ENCODE measurements at regions not wholly inside any gene's neighbourhood (a gene's known extent, or its start where the extent isn't known, plus 50 kb on each side); places are given as distances from the start of the nearest gene placed in this dataset.

GRCh38 chr15:29913528-29914135, 91.4 kb upstream of the TJP1 start:
- DNase-seq = no peak
- Mint-ChIP-seq H3K4me1 (no peaks in the 10 kb centered on the region), H3K36me3 (peaks cover 4% of the 10 kb centered on the region), H3K4me3 (no peak overlapping the region), H3K9me3 (peaks cover 11% of the 10 kb centered on the region), H3K27me3 (peaks cover 55% of the 10 kb centered on the region), H3K27ac (no peak overlapping the region)

DNA sequence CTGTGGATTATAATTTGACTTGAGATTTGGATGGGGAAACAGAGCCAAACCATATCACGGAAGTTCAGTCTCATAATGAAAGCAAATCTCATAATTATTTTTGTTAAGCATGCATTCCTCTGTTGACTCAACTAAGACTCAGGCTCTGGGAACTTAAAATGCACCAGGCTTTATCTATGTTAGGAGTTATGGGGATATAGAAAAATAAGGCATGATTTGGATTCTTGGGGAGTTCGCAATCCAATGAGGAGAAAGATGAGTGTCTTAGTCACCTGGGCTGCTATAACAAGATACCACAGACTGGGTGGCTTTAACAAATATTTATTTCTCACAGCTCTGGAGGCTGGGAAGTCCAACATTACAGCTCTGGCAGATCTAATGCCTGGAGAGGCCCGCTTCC, 89.4 kb upstream of the TJP1 start:
- Mint-ChIP-seq H3K27me3 (peaks cover 56% of the 10 kb centered on the region), H3K4me3 (no peak overlapping the region), H3K9me3 (peaks cover 11% of the 10 kb centered on the region), H3K36me3 (peaks cover 4% of the 10 kb centered on the region), H3K4me1 (no peaks in the 10 kb centered on the region), H3K27ac (no peak overlapping the region)
- DNase-seq = no peak

GRCh38 chr15:29910068-29910467, 87.8 kb upstream of the TJP1 start:
- Mint-ChIP-seq H3K27ac (no peak overlapping the region), H3K36me3 (peaks cover 4% of the 10 kb centered on the region), H3K4me3 (no peak overlapping the region), H3K4me1 (no peaks in the 10 kb centered on the region), H3K9me3 (peaks cover 11% of the 10 kb centered on the region), H3K27me3 (peaks cover 61% of the 10 kb centered on the region)
- no peak for DNase-seq

- Mint-ChIP-seq H3K36me3 (no peaks in the 10 kb centered on the region), H3K27me3 (peaks cover 37% of the 10 kb centered on the region), H3K27ac (no peak overlapping the region)
Measured at GRCh38 chr15:29904757-29905417, 82.6 kb upstream of the TJP1 start.

DNA sequence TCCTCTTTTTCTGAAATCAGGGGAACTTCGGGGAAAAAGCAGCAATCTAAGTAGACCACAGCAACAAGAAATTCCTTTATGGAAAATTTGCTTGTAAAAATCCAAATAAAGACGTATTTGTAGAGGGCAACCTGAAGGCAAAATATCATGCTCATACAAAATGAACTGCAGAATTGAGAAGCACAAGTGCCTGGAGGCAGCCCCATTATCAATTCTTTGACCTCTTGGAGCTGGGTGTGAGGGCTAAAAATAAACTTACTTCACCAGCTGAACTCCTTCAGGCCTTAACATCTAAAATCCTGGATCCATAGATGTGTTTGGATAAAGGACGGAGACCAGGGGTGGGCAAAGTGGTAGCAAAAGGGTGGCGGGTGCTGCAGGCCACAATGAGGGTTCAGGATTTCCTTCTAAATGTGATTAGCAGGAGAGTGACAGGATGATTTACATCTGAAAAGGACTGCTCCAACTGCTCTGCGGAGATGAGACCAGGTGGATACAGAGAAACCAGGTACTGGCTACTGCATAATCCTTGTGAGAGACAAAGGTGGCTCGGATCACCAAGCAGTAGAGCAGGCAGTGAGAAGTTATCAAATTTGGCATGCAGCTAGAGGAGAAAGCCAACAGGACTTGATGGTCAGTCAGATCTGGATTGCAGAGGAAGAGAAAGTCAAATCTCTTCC, 81.7 kb upstream of the TJP1 start:
- no peak for DNase-seq
- peaks cover 33% of the 10 kb centered on the region for H3K27me3 Mint-ChIP-seq
- no peak overlapping the region for H3K27ac Mint-ChIP-seq
- H3K36me3 Mint-ChIP-seq = no peaks in the 10 kb centered on the region
- no peak overlapping the region for H3K4me3 Mint-ChIP-seq
- H3K4me1 Mint-ChIP-seq = no peaks in the 10 kb centered on the region
- no peaks in the 10 kb centered on the region for H3K9me3 Mint-ChIP-seq

More at GRCh38 chr15:29904757-29905417, 82.6 kb upstream of the TJP1 start:
- H3K9me3 Mint-ChIP-seq = no peaks in the 10 kb centered on the region
- no peaks in the 10 kb centered on the region for H3K4me1 Mint-ChIP-seq
- DNase-seq = no peak
- no peak overlapping the region for H3K4me3 Mint-ChIP-seq

- H3K36me3 Mint-ChIP-seq = no peaks in the 10 kb centered on the region
- no peak for DNase-seq
- no peaks in the 10 kb centered on the region for H3K4me1 Mint-ChIP-seq
- peaks cover 29% of the 10 kb centered on the region for H3K27me3 Mint-ChIP-seq
- peaks cover 2% of the 10 kb centered on the region for H3K9me3 Mint-ChIP-seq
- H3K4me3 Mint-ChIP-seq = no peak overlapping the region
- H3K27ac Mint-ChIP-seq = no peak overlapping the region
Measured at GRCh38 chr15:29903028-29903427, 80.8 kb upstream of the TJP1 start.

- DNase-seq = no peak
- Mint-ChIP-seq H3K9me3 (peaks cover 10% of the 10 kb centered on the region), H3K27ac (no peak overlapping the region), H3K4me3 (no peak overlapping the region), H3K27me3 (peaks cover 20% of the 10 kb centered on the region), H3K4me1 (no peaks in the 10 kb centered on the region), H3K36me3 (no peaks in the 10 kb centered on the region)
Measured at GRCh38 chr15:29900237-29901189, 78.2 kb upstream of the TJP1 start.

DNA sequence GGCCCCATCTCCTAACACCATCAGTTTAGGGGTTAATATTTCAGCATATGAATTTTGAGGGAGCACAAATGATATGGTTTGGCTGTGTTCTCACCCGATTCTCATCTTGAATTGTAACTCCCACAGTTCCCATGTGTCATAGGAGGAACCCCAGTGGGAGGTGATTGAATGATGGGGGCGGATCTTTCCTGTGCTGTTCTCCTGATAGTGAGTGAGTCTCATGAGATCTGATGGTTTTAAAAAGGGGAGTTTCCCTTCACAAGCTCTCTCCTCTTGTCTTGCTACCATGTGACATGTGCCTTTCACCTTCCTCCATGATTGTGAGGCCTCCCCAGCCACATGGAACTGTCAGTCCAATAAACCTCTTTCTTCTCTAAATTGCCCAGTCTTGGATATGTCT, 73.8 kb upstream of the TJP1 start:
- Mint-ChIP-seq H3K9me3 (peaks cover 10% of the 10 kb centered on the region), H3K4me1 (no peaks in the 10 kb centered on the region), H3K36me3 (no peaks in the 10 kb centered on the region), H3K4me3 (no peak overlapping the region), H3K27ac (no peak overlapping the region), H3K27me3 (peaks cover 28% of the 10 kb centered on the region)
- no peak for DNase-seq

GRCh38 chr15:29891096-29891457, 68.8 kb upstream of the TJP1 start:
- H3K4me3 Mint-ChIP-seq = no peak overlapping the region
- H3K27me3 Mint-ChIP-seq = peaks cover 35% of the 10 kb centered on the region
- DNase-seq = no peak
- H3K36me3 Mint-ChIP-seq = no peaks in the 10 kb centered on the region
- peaks cover 1% of the 10 kb centered on the region for H3K9me3 Mint-ChIP-seq
- H3K4me1 Mint-ChIP-seq = no peaks in the 10 kb centered on the region
- H3K27ac Mint-ChIP-seq = no peak overlapping the region

DNA sequence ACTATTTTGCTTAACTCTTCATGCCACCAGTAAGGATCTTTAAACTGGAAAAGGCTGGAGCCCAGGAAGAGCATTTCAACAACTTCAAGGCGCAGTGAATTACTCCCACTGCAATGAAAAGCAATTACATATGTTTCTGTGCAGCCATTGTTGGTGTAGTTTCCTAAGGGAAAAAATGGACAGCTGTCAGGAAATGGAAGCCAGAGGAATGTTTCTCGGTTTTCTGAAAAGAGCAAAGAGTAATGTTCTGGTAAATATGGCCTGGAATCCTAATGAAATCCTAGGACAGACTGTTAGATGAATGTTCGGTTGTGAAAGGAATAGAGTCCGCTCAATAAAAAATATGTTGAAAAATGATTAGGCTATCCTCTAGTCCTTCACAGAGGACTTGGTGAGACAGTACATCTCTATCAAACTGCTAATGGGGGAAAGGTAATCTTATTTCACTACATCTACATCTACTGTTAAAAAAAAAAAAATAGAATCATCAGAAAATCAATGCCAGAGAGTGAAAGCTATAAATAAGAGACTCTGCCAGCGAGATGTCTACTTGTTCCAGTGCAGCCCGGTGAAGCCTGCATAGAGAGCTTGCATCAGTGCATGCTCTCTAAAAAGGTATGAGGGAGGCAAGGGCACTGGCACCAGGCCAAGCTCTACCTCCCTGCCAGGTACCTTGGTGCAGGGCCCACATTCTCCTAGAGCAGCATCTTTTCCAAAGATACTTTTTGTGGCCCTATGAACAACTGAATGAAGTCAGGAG, 68.2 kb upstream of the TJP1 start:
- Mint-ChIP-seq H3K9me3 (no peaks in the 10 kb centered on the region), H3K27me3 (peaks cover 39% of the 10 kb centered on the region), H3K27ac (no peak overlapping the region), H3K4me1 (no peaks in the 10 kb centered on the region), H3K4me3 (no peak overlapping the region), H3K36me3 (no peaks in the 10 kb centered on the region)
- no peak for DNase-seq

DNA sequence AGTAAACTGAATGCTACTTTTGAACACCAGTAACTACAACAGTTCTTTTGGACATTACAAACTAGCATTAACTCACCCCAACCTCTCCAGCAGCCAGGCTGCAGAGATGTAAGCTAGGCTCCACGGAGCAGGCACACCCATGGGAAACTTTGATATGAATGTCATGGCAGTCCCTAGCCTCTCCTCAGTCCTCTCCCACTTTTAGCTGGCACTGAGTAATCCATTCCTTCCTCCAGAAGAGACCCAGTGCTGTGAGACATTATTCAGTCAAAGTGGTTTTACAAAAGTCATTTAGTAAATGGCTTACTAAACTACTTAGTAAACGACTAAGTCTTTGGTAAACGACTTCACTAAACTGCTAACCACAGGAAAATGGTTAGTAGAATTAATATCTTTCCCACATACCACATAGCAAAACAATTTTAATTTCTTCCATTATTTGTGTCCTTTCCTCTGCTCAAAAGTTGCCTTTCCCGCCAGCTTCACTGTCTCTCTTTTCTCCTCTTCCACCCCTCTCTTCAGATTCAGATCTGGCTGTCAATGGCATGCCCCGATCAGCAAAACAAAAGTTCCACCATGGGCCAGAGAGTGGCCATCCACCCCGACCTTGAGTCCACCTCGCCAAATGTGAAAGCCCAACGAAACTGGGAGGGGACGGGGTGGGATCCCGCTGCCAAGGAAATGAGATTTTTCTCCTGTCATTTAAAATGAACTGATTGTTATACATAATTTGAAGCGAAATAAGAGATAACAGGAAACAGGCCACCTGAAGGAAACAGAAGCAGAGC, 67.5 kb upstream of the TJP1 start:
- H3K9me3 Mint-ChIP-seq = no peaks in the 10 kb centered on the region
- no peak overlapping the region for H3K4me3 Mint-ChIP-seq
- H3K27ac Mint-ChIP-seq = no peak overlapping the region
- no peak for DNase-seq
- peaks cover 42% of the 10 kb centered on the region for H3K27me3 Mint-ChIP-seq
- no peaks in the 10 kb centered on the region for H3K36me3 Mint-ChIP-seq
- no peaks in the 10 kb centered on the region for H3K4me1 Mint-ChIP-seq

DNA sequence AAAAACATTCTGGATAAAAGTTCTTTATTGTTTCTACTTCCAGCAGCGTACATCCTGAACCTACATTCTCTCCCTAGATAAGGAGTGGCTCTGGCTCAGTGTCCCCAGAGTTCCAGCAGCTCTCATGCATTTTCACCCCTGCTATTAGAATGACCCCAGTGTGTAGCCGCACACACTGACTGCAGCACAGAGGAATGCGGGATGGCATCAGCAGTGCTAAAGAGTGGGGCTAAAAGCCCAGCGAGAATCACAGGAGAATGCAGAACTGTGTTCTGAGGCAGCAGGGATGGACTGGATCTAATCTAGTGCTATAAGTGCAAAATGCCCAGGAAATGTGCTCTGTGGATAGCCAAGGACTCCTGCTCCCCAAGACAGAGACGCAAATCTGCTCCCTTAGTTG, 66.4 kb upstream of the TJP1 start:
- Mint-ChIP-seq H3K27me3 (peaks cover 49% of the 10 kb centered on the region), H3K4me1 (no peaks in the 10 kb centered on the region)

DNA sequence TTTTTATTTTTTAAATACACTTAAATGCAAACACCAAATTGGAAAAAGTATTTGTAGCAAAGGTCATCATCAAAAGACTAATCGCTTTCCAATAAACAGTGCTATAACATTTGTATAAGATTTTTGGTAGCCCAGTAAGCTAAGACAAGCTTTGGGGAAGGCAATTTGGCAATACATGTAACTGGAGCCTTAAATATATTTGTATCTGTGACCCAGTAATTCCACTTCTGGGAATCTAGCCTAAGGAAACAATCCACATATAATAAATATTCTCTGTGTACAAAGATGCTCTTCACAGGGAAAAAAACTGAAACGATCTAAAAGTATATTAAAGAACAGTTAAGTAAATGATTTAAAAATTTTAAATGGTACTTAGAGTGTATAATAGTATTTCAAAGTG, 65.5 kb upstream of the TJP1 start:
- H3K27me3 Mint-ChIP-seq = peaks cover 52% of the 10 kb centered on the region
- DNase-seq = no peak
- no peaks in the 10 kb centered on the region for H3K4me1 Mint-ChIP-seq
- H3K36me3 Mint-ChIP-seq = no peaks in the 10 kb centered on the region
- H3K27ac Mint-ChIP-seq = no peak overlapping the region
- no peaks in the 10 kb centered on the region for H3K9me3 Mint-ChIP-seq
- no peak overlapping the region for H3K4me3 Mint-ChIP-seq

More for the DNA sequence above, 66.4 kb upstream of the TJP1 start:
- H3K27ac Mint-ChIP-seq = no peak overlapping the region
- H3K9me3 Mint-ChIP-seq = no peaks in the 10 kb centered on the region
- no peaks in the 10 kb centered on the region for H3K36me3 Mint-ChIP-seq
- no peak for DNase-seq
- no peak overlapping the region for H3K4me3 Mint-ChIP-seq

- Mint-ChIP-seq H3K9me3 (no peaks in the 10 kb centered on the region), H3K4me1 (no peaks in the 10 kb centered on the region), H3K4me3 (no peak overlapping the region), H3K36me3 (no peaks in the 10 kb centered on the region), H3K27me3 (peaks cover 62% of the 10 kb centered on the region), H3K27ac (no peak overlapping the region)
- no peak for DNase-seq
Measured at GRCh38 chr15:29885183-29885582, 62.9 kb upstream of the TJP1 start.

Data from activated naive CD8-positive, alpha-beta T cell treated with anti-CD3 and anti-CD28 coated beads for 36 hours (primary cell).